SK-MEL-5 (cell line): ENCODE measurements at regions not wholly inside any gene's neighbourhood (a gene's known extent, or its start where the extent isn't known, plus 50 kb on each side); places are given as distances from the start of the nearest gene placed in this dataset.

Experiments
- DNase-seq: peaks from one replicate; pipeline ENCODE4 v3.0.0-alpha.2; 2016; ENCODE audit warnings: low read depth, low spot score
- in situ Hi-C: cut with HindIII; loops from 2 replicates; pipeline ENCODE4 v1.10.0; 2016; ENCODE audit warnings: low sequenced_read_pairs, high pct_unique_total_duplicates, low pct_unique_long_range_greater_than_20kb

- in situ Hi-C loops = no loop called here
- no peak for DNase-seq
These were observed 417.9 kb downstream of the GPM6A start for GRCh38 chr4:175394208-175394607.

- in situ Hi-C loops = no loop called here
- DNase-seq = no peak
These were observed 406.1 kb downstream of the GPM6A start for GRCh38 chr4:175405961-175406360.

GRCh38 chr4:175407926-175408325 lies 404.1 kb downstream of the GPM6A start:
- no peak for DNase-seq
- in situ Hi-C loops = no loop called here

- in situ Hi-C loops = no loop called here
These were observed 400.8 kb downstream of the GPM6A start for GRCh38 chr4:175411251-175411650.

GRCh38 chr4:175412161-175412560 lies 399.9 kb downstream of the GPM6A start:
- in situ Hi-C loops = no loop called here
- DNase-seq = no peak

More at GRCh38 chr4:175411251-175411650, 400.8 kb downstream of the GPM6A start:
- DNase-seq = no peak

- in situ Hi-C loops = no loop called here
- DNase-seq = no peak
These were observed 399.3 kb downstream of the GPM6A start for GRCh38 chr4:175412746-175413145.

- in situ Hi-C loops = no loop called here
- no peak for DNase-seq
These were observed 398.5 kb downstream of the GPM6A start for GRCh38 chr4:175413561-175413960.

- in situ Hi-C loops = no loop called here
- DNase-seq = no peak
These were observed 397.5 kb downstream of the GPM6A start for GRCh38 chr4:175414602-175415001.

- no peak for DNase-seq
- in situ Hi-C loops = no loop called here
These were observed 393.5 kb downstream of the GPM6A start for GRCh38 chr4:175418516-175418915.

GRCh38 chr4:175419236-175419718 lies 392.8 kb downstream of the GPM6A start:
- DNase-seq = no peak
- in situ Hi-C loops = no loop called here

- in situ Hi-C loops = no loop called here
- DNase-seq = no peak
These were observed 390.6 kb downstream of the GPM6A start for GRCh38 chr4:175421506-175421905.

- in situ Hi-C loops = no loop called here
- no peak for DNase-seq
These were observed 389.7 kb downstream of the GPM6A start for GRCh38 chr4:175422331-175422730.

- DNase-seq = no peak
- in situ Hi-C loops = no loop called here
These were observed 388.0 kb downstream of the GPM6A start for GRCh38 chr4:175424111-175424510.

GRCh38 chr4:175427751-175428150 lies 384.3 kb downstream of the GPM6A start:
- DNase-seq = no peak
- in situ Hi-C loops = no loop called here

- peak; percentile 13 for DNase-seq
- in situ Hi-C loops = no loop called here
These were observed 380.4 kb downstream of the GPM6A start for GRCh38 chr4:175431694-175432093.

- peak; percentile 28 for DNase-seq
- in situ Hi-C loops = no loop called here
These were observed 376.7 kb downstream of the GPM6A start for GRCh38 chr4:175435381-175435783.

- in situ Hi-C loops = no loop called here
These were observed 375.9 kb downstream of the GPM6A start for GRCh38 chr4:175436196-175436595.

GRCh38 chr4:175440786-175441185 lies 371.3 kb downstream of the GPM6A start:
- DNase-seq = no peak
- in situ Hi-C loops = no loop called here

More at GRCh38 chr4:175436196-175436595, 375.9 kb downstream of the GPM6A start:
- no peak for DNase-seq

GRCh38 chr4:175441256-175441655 lies 370.8 kb downstream of the GPM6A start:
- DNase-seq = no peak
- in situ Hi-C loops = no loop called here

- peak; percentile 18 for DNase-seq
- in situ Hi-C loops = no loop called here
These were observed 368.5 kb downstream of the GPM6A start for GRCh38 chr4:175443547-175443946.
